ENCODE measurements at regions not wholly inside any gene's neighbourhood (a gene's known extent, or its start where the extent isn't known, plus 50 kb on each side); places are given as distances from the start of the nearest gene placed in this dataset.

DNA sequence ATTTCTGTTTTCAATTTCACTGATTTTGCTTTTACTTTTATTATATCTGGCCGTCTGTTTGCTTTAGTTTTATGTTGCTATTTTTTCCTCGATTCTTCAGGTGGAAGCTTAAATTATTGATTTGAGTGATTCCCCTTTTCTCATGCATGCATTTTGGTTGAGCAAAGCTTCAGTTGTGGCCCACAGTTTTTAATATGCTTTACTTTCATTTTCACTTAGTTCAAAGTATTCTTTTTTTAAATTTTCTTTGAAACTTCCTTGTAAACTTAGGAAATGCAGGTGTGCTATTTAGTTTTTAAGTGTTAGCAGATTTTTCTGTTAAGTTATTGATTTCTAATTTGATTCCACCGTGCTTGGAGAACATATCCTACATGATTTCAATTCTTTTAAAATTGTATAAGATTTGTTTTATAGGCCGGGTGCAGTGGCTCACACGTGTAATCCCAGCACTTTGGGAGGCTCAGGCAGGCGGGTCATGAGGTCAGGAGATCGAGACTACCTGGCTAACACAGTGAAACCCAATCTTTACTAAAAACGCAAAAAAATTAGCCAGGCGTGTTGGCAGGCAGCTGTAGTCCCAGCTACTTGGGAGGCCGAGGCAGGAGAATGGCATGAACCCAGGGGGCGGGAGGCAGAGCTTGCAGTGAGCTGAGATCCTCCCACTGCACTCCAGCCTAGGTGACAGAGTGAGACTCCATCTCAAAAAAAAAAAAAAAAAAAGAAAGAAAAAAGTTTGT lies 531.2 kb downstream of the KIF2B start:
- TF ChIP-seq FOSL1 (IDR thresholded peaks at IDR 0.05; ENCODE audit: low read depth) (no peak), SIN3A (IDR thresholded peaks at IDR 0.05; ENCODE audit: low read depth) (no peak), POLR2A (IDR thresholded peaks at IDR 0.05; ENCODE audit: borderline replicate concordance, extremely low read depth, insufficient read depth, insufficient read length) (no peak)
